A673 (cell line): ENCODE measurements at regions not wholly inside any gene's neighbourhood (a gene's known extent, or its start where the extent isn't known, plus 50 kb on each side); places are given as distances from the start of the nearest gene placed in this dataset.

Experiments
- BruUV-seq: library from RNA; stranded (reverse); fragments of 400-500 nt; replicated peaks from 2 replicates; lab custom pipeline; 2021; lab: Mats Ljungman, UMichigan
- CTCF ChIA-PET: fragments of 300-600 bp; sonication (Branson Sonifier 250); formaldehyde crosslinking; loops from one replicate; lab custom pipeline; 2022; ENCODE audit warnings: antibody characterized with exemption; lab: Charles Lee
- POLR2A ChIA-PET: fragments of 300-600 bp; sonication (Branson Sonifier 250); formaldehyde crosslinking; loops from one replicate; lab custom pipeline; 2022; ENCODE audit warnings: antibody characterized with exemption; ENCODE audit not compliant: low non-redundant PET; lab: Charles Lee
- DNase-seq: peaks from one replicate; pipeline ENCODE4 v3.0.0-alpha.2; 2015; ENCODE audit warnings: low spot score
- H3K27ac ChIP-seq: fragments of 200-600 bp; sonication (generic); 2 replicates; pipeline ENCODE4 v1.5.1; 2016; ENCODE audit warnings: mixed run types, low read depth, mild to moderate bottlenecking, mixed read lengths, antibody characterized with exemption, low read length; ENCODE audit not compliant: poor library complexity, severe bottlenecking
- H3K27me3 ChIP-seq: fragments of 200-600 bp; sonication (generic); replicated peaks from 2 replicates; pipeline ENCODE4 v1.6.1; 2017; ENCODE audit warnings: mixed run types, low read depth, mild to moderate bottlenecking, mixed read lengths, antibody characterized with exemption, low read length; ENCODE audit not compliant: insufficient read depth, poor library complexity
- H3K36me3 ChIP-seq: fragments of 200-600 bp; sonication (generic); 2 replicates; pipeline ENCODE4 v1.6.1; 2016; ENCODE audit warnings: mixed run types, mild to moderate bottlenecking, mixed read lengths, antibody characterized with exemption, low read length; ENCODE audit not compliant: insufficient read depth, poor library complexity, severe bottlenecking
- H3K4me1 ChIP-seq: fragments of 200-600 bp; sonication (generic); 2 replicates; pipeline ENCODE4 v1.6.1; 2017; ENCODE audit warnings: mixed run types, mild to moderate bottlenecking, mixed read lengths, antibody characterized with exemption, low read length; ENCODE audit not compliant: insufficient read depth, poor library complexity, severe bottlenecking
- H3K4me3 ChIP-seq: fragments of 200-600 bp; sonication (generic); 2 replicates; pipeline ENCODE4 v1.5.1; 2016; ENCODE audit warnings: low read depth, mixed run types, mild to moderate bottlenecking, mixed read lengths, low read length; ENCODE audit not compliant: poor library complexity, severe bottlenecking
- H3K9me3 ChIP-seq: fragments of 200-600 bp; sonication (generic); 2 replicates; pipeline ENCODE4 v1.6.1; 2016; ENCODE audit warnings: mixed run types, low read depth, mild to moderate bottlenecking, mixed read lengths, antibody characterized with exemption, low read length; ENCODE audit not compliant: poor library complexity, severe bottlenecking
- CTCF ChIP-seq: fragments of 300-800, 200-600 bp; sonication (generic); conservative IDR thresholded peaks from 2 replicates; pipeline ENCODE4 v1.5.1; 2017; ENCODE audit warnings: low read depth, mild to moderate bottlenecking, antibody characterized with exemption, low read length, moderate library complexity, mixed read lengths
- EZH2 ChIP-seq: fragments of 200-600 bp; sonication (generic); IDR thresholded peaks from 2 replicates; pipeline ENCODE4 v1.6.1; 2017; ENCODE audit warnings: borderline replicate concordance, low read depth, mild to moderate bottlenecking, mixed read lengths, antibody characterized with exemption, low read length; ENCODE audit not compliant: poor library complexity, severe bottlenecking
- intact Hi-C: fragments of 100-400 bp; cut with micrococcal nuclease; formaldehyde crosslinking; loops from one replicate; pipeline ENCODE4 v1.10.0; 2022; ENCODE audit not compliant: unreplicated experiment

- DNase-seq = no peak
- CTCF ChIA-PET = no interaction called here
- H3K4me3 ChIP-seq = no peak overlapping the region
- no peak overlapping the region for H3K27ac ChIP-seq
- no peaks in the 10 kb centered on the region for H3K4me1 ChIP-seq
- peaks cover 7% of the 10 kb centered on the region for H3K27me3 ChIP-seq
- no peaks in the 10 kb centered on the region for H3K9me3 ChIP-seq
- POLR2A ChIA-PET = no interaction called here
- intact Hi-C loops = no loop called here
- no peaks in the 10 kb centered on the region for H3K36me3 ChIP-seq
- TF ChIP-seq EZH2 (no peak), CTCF (no peak)
- no TSS peak for BruUV-seq
These were observed 475.5 kb downstream of the NPHP4 start for GRCh38 chr1:5516756-5517155.

- no peak for DNase-seq
- Histone ChIP-seq H3K4me3 (no peak overlapping the region), H3K9me3 (no peaks in the 10 kb centered on the region), H3K36me3 (no peaks in the 10 kb centered on the region), H3K27me3 (peaks cover 8% of the 10 kb centered on the region), H3K4me1 (no peaks in the 10 kb centered on the region), H3K27ac (no peak overlapping the region)
- POLR2A ChIA-PET = no interaction called here
- no peak for TF ChIP-seq CTCF
- TF ChIP-seq EZH2 = no peak
- intact Hi-C loops = no loop called here
- CTCF ChIA-PET = no interaction called here
- no TSS peak for BruUV-seq
These were observed 476.7 kb downstream of the NPHP4 start for GRCh38 chr1:5515501-5515900.

GRCh38 chr1:5514527-5515183 is 477.6 kb downstream of the NPHP4 start:
- BruUV-seq = no TSS peak

More at GRCh38 chr1:5514527-5515183, 477.6 kb downstream of the NPHP4 start:
- Histone ChIP-seq H3K9me3 (no peaks in the 10 kb centered on the region), H3K4me1 (no peaks in the 10 kb centered on the region), H3K27me3 (peaks cover 8% of the 10 kb centered on the region), H3K27ac (no peak overlapping the region), H3K36me3 (no peaks in the 10 kb centered on the region), H3K4me3 (no peak overlapping the region)
- intact Hi-C loops = loop anchor here (5.0 kb wide), 1 partner anchor 108 kb away; no protein-coding TSS in a partner anchor
- CTCF ChIA-PET = no interaction called here
- peak; percentile 60 for DNase-seq
- POLR2A ChIA-PET = no interaction called here
- TF ChIP-seq CTCF (peak; percentile 99), EZH2 (no peak)
